ENCODE measurements at regions not wholly inside any gene's neighbourhood (a gene's known extent, or its start where the extent isn't known, plus 50 kb on each side); places are given as distances from the start of the nearest gene placed in this dataset.

DNA sequence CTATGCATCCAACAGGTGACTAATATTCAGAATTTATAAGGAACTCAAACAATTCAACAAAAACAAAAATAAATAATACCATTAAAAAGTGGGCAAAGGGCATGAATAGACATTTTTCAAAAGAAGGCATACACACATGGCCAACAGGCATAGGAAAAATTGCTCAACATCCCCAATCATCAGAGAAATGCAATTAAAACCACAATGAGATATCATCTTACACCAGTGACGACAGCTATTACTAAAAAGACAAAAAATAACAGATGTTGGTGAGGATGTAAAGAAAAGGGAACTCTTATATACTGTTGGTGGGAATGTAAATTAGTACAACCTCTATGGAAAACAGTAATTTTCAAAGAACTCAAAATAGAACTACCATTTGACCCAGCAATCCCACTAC is 250.4 kb upstream of the N4BP1 start:
- intact Hi-C loops (cut with DNase I; ENCODE audit: low total_unique reads) = no loop called here
- TF ChIP-seq EP300 (IDR thresholded peaks at IDR 0.05; ENCODE audit: low read depth) = no peak
- no peak for TF ChIP-seq POLR2A (IDR thresholded peaks at IDR 0.05)
- TF ChIP-seq, protein P1, sequence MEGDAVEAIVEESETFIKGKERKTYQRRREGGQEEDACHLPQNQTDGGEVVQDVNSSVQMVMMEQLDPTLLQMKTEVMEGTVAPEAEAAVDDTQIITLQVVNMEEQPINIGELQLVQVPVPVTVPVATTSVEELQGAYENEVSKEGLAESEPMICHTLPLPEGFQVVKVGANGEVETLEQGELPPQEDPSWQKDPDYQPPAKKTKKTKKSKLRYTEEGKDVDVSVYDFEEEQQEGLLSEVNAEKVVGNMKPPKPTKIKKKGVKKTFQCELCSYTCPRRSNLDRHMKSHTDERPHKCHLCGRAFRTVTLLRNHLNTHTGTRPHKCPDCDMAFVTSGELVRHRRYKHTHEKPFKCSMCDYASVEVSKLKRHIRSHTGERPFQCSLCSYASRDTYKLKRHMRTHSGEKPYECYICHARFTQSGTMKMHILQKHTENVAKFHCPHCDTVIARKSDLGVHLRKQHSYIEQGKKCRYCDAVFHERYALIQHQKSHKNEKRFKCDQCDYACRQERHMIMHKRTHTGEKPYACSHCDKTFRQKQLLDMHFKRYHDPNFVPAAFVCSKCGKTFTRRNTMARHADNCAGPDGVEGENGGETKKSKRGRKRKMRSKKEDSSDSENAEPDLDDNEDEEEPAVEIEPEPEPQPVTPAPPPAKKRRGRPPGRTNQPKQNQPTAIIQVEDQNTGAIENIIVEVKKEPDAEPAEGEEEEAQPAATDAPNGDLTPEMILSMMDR (IDR thresholded peaks at IDR 0.05) = no peak
- TF ChIP-seq POLR2AphosphoS5 (IDR thresholded peaks at IDR 0.05) = no peak

DNA sequence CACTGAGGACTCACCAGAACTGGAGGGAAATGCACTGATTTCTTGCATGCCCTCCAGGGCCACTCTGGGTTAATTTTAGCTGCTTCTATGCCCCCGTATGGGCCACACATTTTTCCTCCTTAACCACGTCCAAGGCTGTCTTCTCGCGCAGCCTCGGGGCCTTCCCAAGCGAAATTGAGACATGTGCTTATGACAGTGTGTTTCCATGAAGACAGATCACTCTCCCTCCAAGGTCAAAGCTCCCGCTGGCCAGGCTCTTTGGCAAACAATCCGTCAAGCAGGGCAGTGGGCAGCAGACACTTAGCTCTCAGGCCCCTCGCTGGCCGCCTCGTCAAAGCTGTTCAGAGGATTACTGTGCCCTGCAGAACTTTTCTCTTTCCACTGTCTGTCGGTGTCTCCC is 243.0 kb upstream of the N4BP1 start:
- 65% methylated on average over 12 of the region's 12 CpGs; no CpG with 5 or more reads in 1 of the 2 donors for WGBS, 2 donors (ENCODE audit: low coverage in 1 of 2)
- Histone ChIP-seq H3K27me3 (no peaks in the 10 kb centered on the region), H3K4me1 (no peaks in the 10 kb centered on the region), H3K27ac (no peak overlapping the region), H3K9me3 (no peaks in the 10 kb centered on the region), H3K36me3 (no peaks in the 10 kb centered on the region), H3K4me3 (no peak overlapping the region)
- TF ChIP-seq EP300 (IDR thresholded peaks at IDR 0.05; ENCODE audit: low read depth) (no peak), POLR2A (IDR thresholded peaks at IDR 0.05) (no peak), POLR2AphosphoS5 (IDR thresholded peaks at IDR 0.05) (no peak)
- TF ChIP-seq, protein P1 (IDR thresholded peaks at IDR 0.05) = no peak
- in situ Hi-C loops (cut with MboI; ENCODE audit: low pct_ligation_motif_present in 1 of 4, low pct_unique_long_range_greater_than_20kb in 1 of 4, low sequenced_read_pairs in 3 of 4) = no loop called here
- intact Hi-C loops (cut with DNase I; ENCODE audit: low total_unique reads) = no loop called here
- DNase-seq = no peak

More for the DNA sequence above, 250.4 kb upstream of the N4BP1 start:
- WGBS, 2 donors (ENCODE audit: low coverage in 1 of 2) = 60 to 65% methylated on average over 1 of the region's 1 CpG
- no peak for DNase-seq
- H3K4me1 ChIP-seq = no peaks in the 10 kb centered on the region
- no peak overlapping the region for H3K4me3 ChIP-seq
- no peaks in the 10 kb centered on the region for H3K27me3 ChIP-seq
- H3K9me3 ChIP-seq = no peaks in the 10 kb centered on the region
- H3K36me3 ChIP-seq = no peaks in the 10 kb centered on the region
- in situ Hi-C loops (cut with MboI; ENCODE audit: low pct_ligation_motif_present in 1 of 4, low pct_unique_long_range_greater_than_20kb in 1 of 4, low sequenced_read_pairs in 3 of 4) = no loop called here
- no peak overlapping the region for H3K27ac ChIP-seq

DNA sequence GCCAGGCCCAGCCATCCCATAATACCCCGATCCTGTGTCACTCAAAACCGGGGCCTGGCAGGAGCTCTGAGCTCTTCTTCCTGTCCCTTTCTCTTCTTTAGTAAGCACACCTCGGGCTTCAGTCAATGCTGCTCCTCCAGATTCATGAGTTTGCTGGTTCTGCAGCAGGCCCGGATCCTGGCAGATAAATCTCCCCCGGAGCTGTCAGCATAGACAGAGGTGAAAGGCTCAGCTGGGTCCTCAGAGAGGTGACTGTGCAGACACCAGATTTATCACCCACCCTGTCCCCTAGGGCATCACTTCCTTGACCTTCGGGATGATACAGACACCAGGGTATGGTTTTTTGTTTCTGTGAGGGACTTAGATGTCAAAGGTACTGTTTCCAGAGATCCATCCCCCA is 242.5 kb upstream of the N4BP1 start:
- no peaks in the 10 kb centered on the region for H3K4me1 ChIP-seq
- in situ Hi-C loops (cut with MboI; ENCODE audit: low pct_ligation_motif_present in 1 of 4, low pct_unique_long_range_greater_than_20kb in 1 of 4, low sequenced_read_pairs in 3 of 4) = no loop called here
- TF ChIP-seq EP300 (IDR thresholded peaks at IDR 0.05; ENCODE audit: low read depth) = no peak

DNA sequence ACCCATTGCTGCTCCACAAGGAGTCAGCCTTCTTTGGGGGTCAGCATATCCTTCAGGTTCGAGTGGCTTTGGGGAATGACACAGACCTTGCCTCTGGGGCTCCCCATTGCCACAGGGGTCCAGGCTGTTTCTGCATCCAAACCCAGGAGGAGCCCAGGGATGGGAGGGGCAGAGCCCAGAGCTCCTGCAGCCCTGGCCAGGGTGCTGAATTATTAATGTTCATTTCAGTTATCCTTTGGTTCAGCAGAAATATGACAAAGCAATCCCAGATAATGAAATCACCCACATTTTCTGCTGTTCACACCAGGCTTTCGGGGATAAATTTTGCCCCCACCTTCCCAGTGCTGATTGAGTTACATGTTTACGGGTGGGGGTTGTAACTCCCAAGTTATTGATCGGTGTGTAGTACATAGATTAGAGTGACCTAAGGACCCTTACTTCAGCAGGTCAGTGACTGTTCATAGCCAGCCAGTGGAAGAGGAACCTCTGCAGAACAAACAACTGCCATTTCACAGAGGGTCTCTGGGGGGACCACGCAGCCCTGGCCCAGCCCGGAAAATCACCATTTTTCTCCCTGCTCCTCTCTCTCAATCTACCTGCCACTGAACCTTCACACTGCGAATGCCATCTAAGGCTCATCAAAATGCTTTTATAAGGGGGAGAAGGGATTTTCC is 240.3 kb upstream of the N4BP1 start:
- H3K9me3 ChIP-seq = no peaks in the 10 kb centered on the region
- H3K4me3 ChIP-seq = no peak overlapping the region
- in situ Hi-C loops (cut with MboI; ENCODE audit: low pct_ligation_motif_present in 1 of 4, low pct_unique_long_range_greater_than_20kb in 1 of 4, low sequenced_read_pairs in 3 of 4) (no loop called here), intact Hi-C loops (cut with DNase I; ENCODE audit: low total_unique reads) (no loop called here)
- no peaks in the 10 kb centered on the region for H3K36me3 ChIP-seq
- DNase-seq = no peak
- 70 to 79% methylated on average over 2 to 7 of the region's 7 CpGs for WGBS, 2 donors (ENCODE audit: low coverage in 1 of 2)
- H3K4me1 ChIP-seq = no peaks in the 10 kb centered on the region
- H3K27me3 ChIP-seq = no peaks in the 10 kb centered on the region
- TF ChIP-seq, protein P1 (IDR thresholded peaks at IDR 0.05) = no peak
- no peak for TF ChIP-seq POLR2A (IDR thresholded peaks at IDR 0.05)
- no peak overlapping the region for H3K27ac ChIP-seq

More for the DNA sequence above, 242.5 kb upstream of the N4BP1 start:
- WGBS, 2 donors (ENCODE audit: low coverage in 1 of 2) = 75% methylated on average over 6 of the region's 6 CpGs; no CpG with 5 or more reads in 1 of the 2 donors
- H3K27me3 ChIP-seq = no peaks in the 10 kb centered on the region
- intact Hi-C loops (cut with DNase I; ENCODE audit: low total_unique reads) = no loop called here
- H3K9me3 ChIP-seq = no peaks in the 10 kb centered on the region
- no peak overlapping the region for H3K27ac ChIP-seq
- no peak overlapping the region for H3K4me3 ChIP-seq
- no peak for DNase-seq
- H3K36me3 ChIP-seq = no peaks in the 10 kb centered on the region

DNA sequence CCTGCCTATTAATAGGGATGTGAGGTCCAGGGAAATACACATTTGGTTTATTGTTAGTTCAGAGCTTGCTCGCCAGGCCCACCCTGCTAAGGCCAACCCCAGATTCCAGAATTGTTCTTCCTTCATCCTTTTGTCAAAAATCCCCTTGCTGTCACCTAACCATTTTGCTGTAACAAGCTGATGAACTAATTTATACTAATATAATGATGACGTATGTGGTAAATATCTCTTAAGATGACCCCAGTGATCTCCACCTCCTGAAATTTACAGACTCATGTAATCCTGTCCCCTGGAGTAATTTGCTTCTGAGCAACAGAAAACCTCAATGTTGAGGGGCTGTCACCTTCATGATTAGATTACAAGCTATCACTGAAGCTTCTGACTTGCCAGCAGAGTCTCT is 236.3 kb upstream of the N4BP1 start:
- Histone ChIP-seq H3K4me1 (no peaks in the 10 kb centered on the region), H3K9me3 (no peaks in the 10 kb centered on the region), H3K4me3 (no peak overlapping the region), H3K36me3 (no peaks in the 10 kb centered on the region), H3K27ac (no peak overlapping the region), H3K27me3 (no peaks in the 10 kb centered on the region)
- in situ Hi-C loops (cut with MboI; ENCODE audit: low pct_ligation_motif_present in 1 of 4, low pct_unique_long_range_greater_than_20kb in 1 of 4, low sequenced_read_pairs in 3 of 4) (no loop called here), intact Hi-C loops (cut with DNase I; ENCODE audit: low total_unique reads) (no loop called here)
- 71 to 87% methylated on average over 2 of the region's 2 CpGs for WGBS, 2 donors (ENCODE audit: low coverage in 1 of 2)
- no peak for TF ChIP-seq EP300 (IDR thresholded peaks at IDR 0.05; ENCODE audit: low read depth)
- no peak for TF ChIP-seq POLR2A (IDR thresholded peaks at IDR 0.05)
- TF ChIP-seq POLR2AphosphoS5 (IDR thresholded peaks at IDR 0.05) = no peak
- TF ChIP-seq, protein P1 (IDR thresholded peaks at IDR 0.05) = no peak
- no peak for DNase-seq
